ENCODE measurements at regions not wholly inside any gene's neighbourhood (a gene's known extent, or its start where the extent isn't known, plus 50 kb on each side); places are given as distances from the start of the nearest gene placed in this dataset.

DNA sequence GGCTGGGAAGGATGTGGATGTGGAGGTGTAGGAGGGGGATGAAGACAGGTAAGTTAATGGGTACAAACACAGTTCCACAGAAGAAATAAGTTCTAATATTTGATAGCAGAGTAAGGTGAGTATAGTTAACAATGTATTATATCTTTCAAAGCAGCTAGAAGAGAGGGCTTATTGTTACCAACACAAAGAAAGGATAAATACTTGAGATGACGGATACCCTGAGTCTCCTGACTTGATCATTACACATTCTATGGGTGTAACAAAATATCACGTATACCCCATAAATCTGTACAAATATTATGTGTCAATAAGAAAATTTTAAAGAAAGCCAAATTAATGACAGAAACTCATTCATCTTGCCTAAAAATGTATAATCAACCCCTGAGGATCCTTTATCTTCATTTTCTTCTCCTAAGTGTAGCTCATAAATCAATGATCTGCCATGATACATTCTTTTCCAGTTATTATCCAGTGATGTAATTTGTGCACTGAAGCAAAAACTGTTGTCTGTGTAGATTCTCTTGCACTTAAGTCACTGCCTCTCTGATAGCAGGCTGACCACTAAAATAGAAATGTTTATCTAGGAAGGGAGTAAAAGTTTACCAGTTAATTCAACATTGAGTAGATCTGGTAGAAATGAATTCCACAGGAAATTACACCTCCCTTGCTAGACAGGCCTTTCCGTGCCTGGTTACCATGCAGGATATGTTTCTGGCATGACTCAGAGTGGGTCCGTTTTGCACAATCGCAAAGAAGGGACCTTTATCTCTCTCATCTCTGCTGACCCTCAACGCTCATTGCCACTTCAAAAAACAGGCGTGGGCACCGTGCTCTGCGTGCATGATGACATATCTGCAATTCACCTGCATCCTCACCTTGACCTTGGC, 249.7 kb upstream of the NCKAP5 start:
- RAD21 ChIA-PET (ENCODE audit: unreplicated experiment) = no interaction called here
- intact Hi-C loops (cut with micrococcal nuclease; ENCODE audit: unreplicated experiment) = no loop called here
- ATAC-seq = no peak
- H4K20me1 ChIP-seq (ENCODE audit: control insufficient read depth, insufficient read depth) = no peaks in the 10 kb centered on the region
- no peak for DNase-seq (ENCODE audit: low read depth, low spot score)
- H3K27me3 ChIP-seq (replicated peaks in 1 of 2; ENCODE audit: control insufficient read depth in 2 of 2, insufficient read depth in 2 of 2, low read length in 1 of 2) = no peaks in the 10 kb centered on the region; a peak in 1 of 4 replicates
- TF ChIP-seq NFYB (IDR thresholded peaks at IDR 0.05; ENCODE audit: insufficient read depth, low read depth, low read length) (no peak), NR2C2 (IDR thresholded peaks at IDR 0.05; ENCODE audit: borderline replicate concordance, control insufficient read depth, insufficient read length, low read depth) (no peak), WRNIP1 (IDR thresholded peaks at IDR 0.05; ENCODE audit: borderline replicate concordance, low read depth, low read length) (no peak)
- TF ChIP-seq, protein P1, sequence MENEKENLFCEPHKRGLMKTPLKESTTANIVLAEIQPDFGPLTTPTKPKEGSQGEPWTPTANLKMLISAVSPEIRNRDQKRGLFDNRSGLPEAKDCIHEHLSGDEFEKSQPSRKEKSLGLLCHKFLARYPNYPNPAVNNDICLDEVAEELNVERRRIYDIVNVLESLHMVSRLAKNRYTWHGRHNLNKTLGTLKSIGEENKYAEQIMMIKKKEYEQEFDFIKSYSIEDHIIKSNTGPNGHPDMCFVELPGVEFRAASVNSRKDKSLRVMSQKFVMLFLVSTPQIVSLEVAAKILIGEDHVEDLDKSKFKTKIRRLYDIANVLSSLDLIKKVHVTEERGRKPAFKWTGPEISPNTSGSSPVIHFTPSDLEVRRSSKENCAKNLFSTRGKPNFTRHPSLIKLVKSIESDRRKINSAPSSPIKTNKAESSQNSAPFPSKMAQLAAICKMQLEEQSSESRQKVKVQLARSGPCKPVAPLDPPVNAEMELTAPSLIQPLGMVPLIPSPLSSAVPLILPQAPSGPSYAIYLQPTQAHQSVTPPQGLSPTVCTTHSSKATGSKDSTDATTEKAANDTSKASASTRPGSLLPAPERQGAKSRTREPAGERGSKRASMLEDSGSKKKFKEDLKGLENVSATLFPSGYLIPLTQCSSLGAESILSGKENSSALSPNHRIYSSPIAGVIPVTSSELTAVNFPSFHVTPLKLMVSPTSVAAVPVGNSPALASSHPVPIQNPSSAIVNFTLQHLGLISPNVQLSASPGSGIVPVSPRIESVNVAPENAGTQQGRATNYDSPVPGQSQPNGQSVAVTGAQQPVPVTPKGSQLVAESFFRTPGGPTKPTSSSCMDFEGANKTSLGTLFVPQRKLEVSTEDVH (IDR thresholded peaks at IDR 0.05; ENCODE audit: low read depth, partially characterized antibody) = no peak
- TF ChIP-seq, protein P2, sequence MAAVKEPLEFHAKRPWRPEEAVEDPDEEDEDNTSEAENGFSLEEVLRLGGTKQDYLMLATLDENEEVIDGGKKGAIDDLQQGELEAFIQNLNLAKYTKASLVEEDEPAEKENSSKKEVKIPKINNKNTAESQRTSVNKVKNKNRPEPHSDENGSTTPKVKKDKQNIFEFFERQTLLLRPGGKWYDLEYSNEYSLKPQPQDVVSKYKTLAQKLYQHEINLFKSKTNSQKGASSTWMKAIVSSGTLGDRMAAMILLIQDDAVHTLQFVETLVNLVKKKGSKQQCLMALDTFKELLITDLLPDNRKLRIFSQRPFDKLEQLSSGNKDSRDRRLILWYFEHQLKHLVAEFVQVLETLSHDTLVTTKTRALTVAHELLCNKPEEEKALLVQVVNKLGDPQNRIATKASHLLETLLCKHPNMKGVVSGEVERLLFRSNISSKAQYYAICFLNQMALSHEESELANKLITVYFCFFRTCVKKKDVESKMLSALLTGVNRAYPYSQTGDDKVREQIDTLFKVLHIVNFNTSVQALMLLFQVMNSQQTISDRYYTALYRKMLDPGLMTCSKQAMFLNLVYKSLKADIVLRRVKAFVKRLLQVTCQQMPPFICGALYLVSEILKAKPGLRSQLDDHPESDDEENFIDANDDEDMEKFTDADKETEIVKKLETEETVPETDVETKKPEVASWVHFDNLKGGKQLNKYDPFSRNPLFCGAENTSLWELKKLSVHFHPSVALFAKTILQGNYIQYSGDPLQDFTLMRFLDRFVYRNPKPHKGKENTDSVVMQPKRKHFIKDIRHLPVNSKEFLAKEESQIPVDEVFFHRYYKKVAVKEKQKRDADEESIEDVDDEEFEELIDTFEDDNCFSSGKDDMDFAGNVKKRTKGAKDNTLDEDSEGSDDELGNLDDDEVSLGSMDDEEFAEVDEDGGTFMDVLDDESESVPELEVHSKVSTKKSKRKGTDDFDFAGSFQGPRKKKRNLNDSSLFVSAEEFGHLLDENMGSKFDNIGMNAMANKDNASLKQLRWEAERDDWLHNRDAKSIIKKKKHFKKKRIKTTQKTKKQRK (IDR thresholded peaks at IDR 0.05; ENCODE audit: low read depth, low read length) = no peak
- TF ChIP-seq, protein P3, sequence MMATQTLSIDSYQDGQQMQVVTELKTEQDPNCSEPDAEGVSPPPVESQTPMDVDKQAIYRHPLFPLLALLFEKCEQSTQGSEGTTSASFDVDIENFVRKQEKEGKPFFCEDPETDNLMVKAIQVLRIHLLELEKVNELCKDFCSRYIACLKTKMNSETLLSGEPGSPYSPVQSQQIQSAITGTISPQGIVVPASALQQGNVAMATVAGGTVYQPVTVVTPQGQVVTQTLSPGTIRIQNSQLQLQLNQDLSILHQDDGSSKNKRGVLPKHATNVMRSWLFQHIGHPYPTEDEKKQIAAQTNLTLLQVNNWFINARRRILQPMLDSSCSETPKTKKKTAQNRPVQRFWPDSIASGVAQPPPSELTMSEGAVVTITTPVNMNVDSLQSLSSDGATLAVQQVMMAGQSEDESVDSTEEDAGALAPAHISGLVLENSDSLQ (IDR thresholded peaks at IDR 0.05) = no peak
- H3K9ac ChIP-seq (ENCODE audit: control insufficient read depth, insufficient read depth, low read length) = no peak overlapping the region
- no peaks in the 10 kb centered on the region for H3K36me3 ChIP-seq (ENCODE audit: control insufficient read depth in 2 of 2, insufficient read depth in 2 of 2, low read length in 1 of 2)
- 13% methylated on average over 9 of the region's 9 CpGs for WGBS (ENCODE audit: insufficient coverage, insufficient replicate concordance, low lambda C conversion rate, missing lambda C conversion rate)
- in situ Hi-C loops (cut with MboI) = no loop called here
- no peak overlapping the region for H3K4me2 ChIP-seq (ENCODE audit: control insufficient read depth, insufficient read depth)
- no peak overlapping the region for H3K4me3 ChIP-seq
- H3K27ac ChIP-seq (ENCODE audit: control insufficient read depth, insufficient read depth) = no peak overlapping the region
- H3K4me1 ChIP-seq (ENCODE audit: control insufficient read depth, insufficient read depth, low read length) = no peaks in the 10 kb centered on the region
- SMC1A ChIA-PET (ENCODE audit: uncharacterized antibody, unreplicated experiment) = no interaction called here
- BruUV-seq (replicated peaks) = no TSS peak
- no peak overlapping the region for H2AFZ ChIP-seq (ENCODE audit: control insufficient read depth, low read depth, low read length)
- POLR2A ChIA-PET = no interaction called here
- H3K79me2 ChIP-seq (ENCODE audit: control insufficient read depth, insufficient read depth, low read length) = no peaks in the 10 kb centered on the region
- no peaks in the 10 kb centered on the region for H3K9me3 ChIP-seq (replicated peaks; ENCODE audit: control insufficient read depth, insufficient read depth, low read length)
- CTCF ChIA-PET = no interaction called here
- FAIRE-seq = no peak

Data from GM12878 (cell line).